GM23248 (cell line): ENCODE measurements at regions not wholly inside any gene's neighbourhood (a gene's known extent, or its start where the extent isn't known, plus 50 kb on each side); places are given as distances from the start of the nearest gene placed in this dataset.

Source experiments
- DNase-seq: peaks from one replicate; pipeline ENCODE4 v3.0.0-alpha.2; 2015
- H2AFZ ChIP-seq: fragments of 200-600 bp; sonication (generic); 2 replicates; pipeline ENCODE4 v1.6.1; 2016; ENCODE audit warnings: antibody characterized with exemption
- H3F3A ChIP-seq: fragments of 200-600 bp; sonication (generic); 2 replicates; pipeline ENCODE4 v1.6.1; 2016; ENCODE audit warnings: mild to moderate bottlenecking, antibody characterized with exemption, mixed run types; ENCODE audit not compliant: insufficient read depth
- H3K27ac ChIP-seq: fragments of 200-600 bp; sonication (generic); 2 replicates; pipeline ENCODE4 v1.5.1; 2016; ENCODE audit warnings: mild to moderate bottlenecking
- H3K27me3 ChIP-seq: fragments of 200-600 bp; sonication (generic); replicated peaks from 2 replicates; pipeline ENCODE4 v1.6.1; 2016; ENCODE audit warnings: mild to moderate bottlenecking; ENCODE audit not compliant: insufficient read depth
- H3K36me3 ChIP-seq: fragments of 200-600 bp; sonication (generic); 2 replicates; pipeline ENCODE4 v1.6.1; 2016; ENCODE audit warnings: low read depth, mild to moderate bottlenecking
- H3K4me1 ChIP-seq: fragments of 200-600 bp; sonication (generic); 2 replicates; pipeline ENCODE4 v1.6.1; 2016; ENCODE audit warnings: mild to moderate bottlenecking; ENCODE audit not compliant: insufficient read depth
- H3K4me2 ChIP-seq: fragments of 200-600 bp; sonication (generic); one replicate; pipeline ENCODE4 v1.6.1; 2016; ENCODE audit warnings: mild to moderate bottlenecking; ENCODE audit not compliant: unreplicated experiment
- H3K4me3 ChIP-seq: fragments of 200-600 bp; sonication (generic); 2 replicates; pipeline ENCODE4 v1.5.1; 2016; ENCODE audit warnings: mild to moderate bottlenecking
- H3K79me2 ChIP-seq: fragments of 200-600 bp; sonication (generic); 2 replicates; pipeline ENCODE4 v1.6.1; 2016; ENCODE audit warnings: mild to moderate bottlenecking; ENCODE audit not compliant: insufficient read depth
- H3K9ac ChIP-seq: fragments of 200-600 bp; sonication (generic); 2 replicates; pipeline ENCODE4 v1.6.1; 2016; ENCODE audit warnings: mild to moderate bottlenecking
- H3K9me2 ChIP-seq: fragments of 200-600 bp; sonication (generic); 2 replicates; pipeline ENCODE4 v1.6.1; 2016; ENCODE audit warnings: mixed run types, mild to moderate bottlenecking, moderate library complexity; ENCODE audit not compliant: insufficient read depth
- H3K9me3 ChIP-seq: fragments of 200-600 bp; sonication (generic); one replicate; pipeline ENCODE4 v1.6.1; 2017; ENCODE audit warnings: low read depth
- H4K20me1 ChIP-seq: fragments of 200-600 bp; sonication (generic); 2 replicates; pipeline ENCODE4 v1.6.0; 2016; ENCODE audit not compliant: insufficient read depth
- EZH2 ChIP-seq: fragments of 200-600 bp; sonication (generic); IDR thresholded peaks from 2 replicates; pipeline ENCODE4 v1.6.1; 2018; ENCODE audit warnings: antibody characterized with exemption, mild to moderate bottlenecking; ENCODE audit not compliant: insufficient read depth, poor library complexity, severe bottlenecking
- EZH2phosphoT487 ChIP-seq: fragments of 200-600 bp; sonication (generic); IDR thresholded peaks from 2 replicates; pipeline ENCODE4 v1.6.1; 2018; ENCODE audit warnings: antibody characterized with exemption, moderate library complexity, mild to moderate bottlenecking, low read depth; ENCODE audit not compliant: insufficient read depth
- WGBS, 2 experiments: methylation state at CpG; one replicate each; pipeline ENCODE4 v1.1.6; 2015 to 2017; ENCODE audit warnings: low lambda C conversion rate in 2 of 2, low coverage in 1 of 2; ENCODE audit errors: missing lambda C conversion rate in 2 of 2; 5-methylcytosine and 5-hydroxymethylcytosine counted together
- in situ Hi-C: fragments of 300-500 bp; cut with MboI; formaldehyde crosslinking; loops from 2 replicates; pipeline ENCODE4 v1.15.0; 2020

GRCh38 chr4:13872955-13873354 is 245.4 kb upstream of the BOD1L1 start:
- Histone ChIP-seq H3K9me2 (no peaks in the 10 kb centered on the region), H3K4me3 (no peak overlapping the region), H3F3A (no peaks in the 10 kb centered on the region; the same call in 1 of the 2 replicates), H3K4me1 (no peaks in the 10 kb centered on the region), H3K9me3 (no peaks in the 10 kb centered on the region), H3K79me2 (no peaks in the 10 kb centered on the region), H3K27me3 (no peaks in the 10 kb centered on the region), H3K27ac (no peak overlapping the region), H3K4me2 (no peak overlapping the region), H3K9ac (no peak overlapping the region), H3K36me3 (no peaks in the 10 kb centered on the region), H2AFZ (no peak overlapping the region), H4K20me1 (no peaks in the 10 kb centered on the region)
- no peak for DNase-seq
- in situ Hi-C loops, result no loop called here
- WGBS, 2 experiments, result 36 to 42% methylated on average over 3 of the region's 3 CpGs
- TF ChIP-seq EZH2phosphoT487 (no peak), EZH2 (no peak)

DNA sequence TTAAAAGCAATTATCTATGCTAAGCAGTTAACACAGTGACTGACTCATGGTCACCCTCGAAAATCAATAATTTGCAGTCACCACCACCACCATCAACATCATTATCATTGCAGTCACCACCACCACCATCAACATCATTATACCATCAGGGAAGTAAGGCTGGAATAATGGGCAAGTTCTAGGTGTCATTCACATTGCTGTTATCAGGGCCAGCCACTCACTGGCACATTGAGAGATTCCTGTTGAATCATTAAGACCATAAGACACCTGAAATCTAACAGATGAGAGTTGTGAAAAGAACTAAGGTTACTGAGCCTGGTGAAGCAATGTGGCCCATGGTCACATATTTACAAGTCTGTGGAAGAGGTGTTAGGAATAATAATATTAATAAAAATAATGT is 247.7 kb upstream of the BOD1L1 start:
- Histone ChIP-seq H3K4me1 (no peaks in the 10 kb centered on the region), H3K4me3 (no peak overlapping the region), H3K79me2 (no peaks in the 10 kb centered on the region), H2AFZ (no peak overlapping the region), H3K27me3 (no peaks in the 10 kb centered on the region), H3K9me2 (no peaks in the 10 kb centered on the region), H3K36me3 (no peaks in the 10 kb centered on the region), H4K20me1 (no peaks in the 10 kb centered on the region), H3K9me3 (no peaks in the 10 kb centered on the region), H3F3A (no peaks in the 10 kb centered on the region; the same call in 1 of the 2 replicates), H3K27ac (no peak overlapping the region), H3K9ac (no peak overlapping the region), H3K4me2 (no peak overlapping the region)
- in situ Hi-C loops, result loop anchor here (25.0 kb wide), 1 partner anchor 1137 kb away; the partner anchor contains the start of gene CPEB2
- no peak for DNase-seq
- 29 to 32% methylated on average over 1 of the region's 1 CpG for WGBS, 2 experiments
- TF ChIP-seq EZH2, result no peak
- TF ChIP-seq EZH2phosphoT487, result no peak

DNA sequence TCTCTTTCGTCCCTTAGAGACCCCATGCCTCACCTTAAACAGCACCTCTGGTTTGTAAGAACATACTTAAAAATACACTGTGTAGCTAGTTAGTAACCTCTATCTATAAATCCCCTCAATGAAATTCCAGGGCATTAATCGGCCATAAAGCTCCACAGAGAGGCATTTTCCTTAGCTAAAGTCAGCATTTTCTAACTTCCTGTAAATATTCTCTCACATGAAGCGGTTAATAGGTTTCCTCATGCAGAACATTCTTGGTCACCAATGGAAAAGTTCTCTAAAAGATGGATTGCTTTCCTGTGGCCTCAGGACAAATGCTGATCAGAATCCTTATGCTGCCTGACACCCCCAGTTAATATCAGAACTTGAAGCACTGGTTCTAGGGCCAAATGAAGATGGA is 248.6 kb upstream of the BOD1L1 start:
- H3K4me1 ChIP-seq, result no peaks in the 10 kb centered on the region
- in situ Hi-C loops, result loop anchor here (25.0 kb wide), 1 partner anchor 1136 kb away; the partner anchor contains the start of gene CPEB2

GRCh38 chr4:13876940-13877339 is 249.4 kb upstream of the BOD1L1 start:
- Histone ChIP-seq H3K9ac (no peak overlapping the region), H3K36me3 (no peaks in the 10 kb centered on the region), H3K9me3 (no peaks in the 10 kb centered on the region), H3K27me3 (no peaks in the 10 kb centered on the region), H3K4me2 (no peak overlapping the region), H2AFZ (no peak overlapping the region), H3K4me1 (no peaks in the 10 kb centered on the region), H3F3A (no peaks in the 10 kb centered on the region; the same call in 1 of the 2 replicates), H3K9me2 (no peaks in the 10 kb centered on the region), H3K4me3 (no peak overlapping the region), H3K27ac (no peak overlapping the region), H3K79me2 (no peaks in the 10 kb centered on the region), H4K20me1 (no peaks in the 10 kb centered on the region)
- no peak for DNase-seq
- in situ Hi-C loops, result loop anchor here (25.0 kb wide), 1 partner anchor 1135 kb away; the partner anchor contains the start of gene CPEB2
- 53 to 54% methylated on average over 7 of the region's 7 CpGs for WGBS, 2 experiments
- TF ChIP-seq EZH2phosphoT487, result no peak
- no peak for TF ChIP-seq EZH2

More for the DNA sequence above, 248.6 kb upstream of the BOD1L1 start:
- Histone ChIP-seq H3K27ac (no peak overlapping the region), H4K20me1 (no peaks in the 10 kb centered on the region), H3K27me3 (no peaks in the 10 kb centered on the region), H3K36me3 (no peaks in the 10 kb centered on the region), H3K79me2 (no peaks in the 10 kb centered on the region), H3K9ac (no peak overlapping the region), H3K9me2 (no peaks in the 10 kb centered on the region), H3K4me2 (no peak overlapping the region), H3F3A (no peaks in the 10 kb centered on the region; the same call in 1 of the 2 replicates), H3K9me3 (no peaks in the 10 kb centered on the region), H3K4me3 (no peak overlapping the region), H2AFZ (no peak overlapping the region)
- 41 to 60% methylated on average over 3 of the region's 3 CpGs for WGBS, 2 experiments
- TF ChIP-seq EZH2, result no peak
- no peak for TF ChIP-seq EZH2phosphoT487
- no peak for DNase-seq

DNA sequence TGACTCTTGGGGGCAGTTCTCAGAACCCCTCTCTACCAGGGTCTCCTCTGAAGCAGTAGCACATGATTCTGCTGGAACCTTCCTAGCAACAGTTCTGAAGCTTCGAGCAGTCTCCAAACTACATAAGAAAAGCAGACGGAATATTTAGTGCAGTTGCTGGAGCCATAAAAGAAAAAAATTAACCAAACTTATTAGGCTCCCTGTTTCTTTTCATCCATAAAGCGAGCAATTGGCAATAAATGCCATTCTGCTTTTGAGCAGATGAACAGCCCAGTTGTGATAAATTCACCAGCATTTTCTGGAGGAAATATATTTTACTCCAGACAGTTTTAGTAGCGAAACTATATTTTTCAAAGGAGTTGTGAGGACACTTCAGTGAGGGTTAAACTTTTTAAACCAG is 250.1 kb upstream of the BOD1L1 start:
- in situ Hi-C loops, result loop anchor here (25.0 kb wide), 1 partner anchor 1135 kb away; the partner anchor contains the start of gene CPEB2
- no peak overlapping the region for H3K4me2 ChIP-seq
- no peaks in the 10 kb centered on the region for H3K4me1 ChIP-seq
- no peak overlapping the region for H2AFZ ChIP-seq
- no peaks in the 10 kb centered on the region for H4K20me1 ChIP-seq
- no peaks in the 10 kb centered on the region for H3K79me2 ChIP-seq
- TF ChIP-seq EZH2 (no peak), EZH2phosphoT487 (no peak)
- no peak overlapping the region for H3K9ac ChIP-seq
- H3K36me3 ChIP-seq, result no peaks in the 10 kb centered on the region
- no peaks in the 10 kb centered on the region for H3K9me3 ChIP-seq
- WGBS, 2 experiments, result 42 to 50% methylated on average over 4 of the region's 4 CpGs
- H3F3A ChIP-seq, result no peaks in the 10 kb centered on the region
- DNase-seq, result no peak
- H3K4me3 ChIP-seq, result no peak overlapping the region
- no peak overlapping the region for H3K27ac ChIP-seq
- no peaks in the 10 kb centered on the region for H3K9me2 ChIP-seq
- no peaks in the 10 kb centered on the region for H3K27me3 ChIP-seq
